Esophagus muscularis mucosa (tissue), 4 donors: ENCODE measurements at regions not wholly inside any gene's neighbourhood (a gene's known extent, or its start where the extent isn't known, plus 50 kb on each side); places are given as distances from the start of the nearest gene placed in this dataset.

Experiments
- DNase-seq: peaks from one replicate; pipeline ENCODE4 v3.0.0-alpha.2; 2017; ENCODE audit errors: extremely low spot score
- H3K27ac ChIP-seq, 4 donors: fragments of 200-600 bp; sonication (generic); replicated peaks in 1 of 4; 1 replicate in 3 of 4; 2 replicates in 1 of 4; pipeline ENCODE4 v1.5.1; 2016 to 2019; ENCODE audit warnings: mild to moderate bottlenecking in 1 of 4
- H3K27me3 ChIP-seq, 4 donors: fragments of 200-600 bp; sonication (generic); one replicate each; pipeline versions ENCODE4 v1.5.1 to v1.6.0; 2016 to 2019
- H3K36me3 ChIP-seq, 4 donors: fragments of 200-600 bp; sonication (generic); one replicate each; pipeline ENCODE4 v1.5.1; 2016 to 2019
- H3K4me1 ChIP-seq, 4 donors: fragments of 200-600 bp; sonication (generic); one replicate each; pipeline ENCODE4 v1.5.1; 2016 to 2019
- H3K4me3 ChIP-seq, 4 donors: fragments of 200-600 bp; sonication (generic); 1 replicate in 2 of 4; 2 replicates in 2 of 4; pipeline ENCODE4 v1.5.1; 2016 to 2019; ENCODE audit warnings: mild to moderate bottlenecking in 4 of 4, moderate library complexity in 1 of 4
- H3K9me3 ChIP-seq, 4 donors: fragments of 200-600 bp; sonication (generic); 1 replicate in 3 of 4; 2 replicates in 1 of 4; pipeline ENCODE4 v1.5.1; 2016 to 2019
- EP300 ChIP-seq: sonication (generic); formaldehyde crosslinking; IDR thresholded peaks from one replicate; pipeline ENCODE4 v1.6.1; 2017; ENCODE audit warnings: antibody characterized with exemption
- POLR2A ChIP-seq: fragments of 450-650 bp; IDR thresholded peaks from one replicate; pipeline ENCODE4 v1.6.1; 2017; ENCODE audit warnings: antibody characterized with exemption, moderate library complexity, mild to moderate bottlenecking, low read depth
- POLR2AphosphoS5 ChIP-seq, 2 donors: sonication (generic); formaldehyde crosslinking; IDR thresholded peaks; one replicate each; pipeline ENCODE4 v1.6.1; 2017; ENCODE audit warnings: antibody characterized with exemption in 2 of 2
- WGBS: methylation state at CpG from one replicate; pipeline ENCODE4 v1.1.5; 2018; 5-methylcytosine and 5-hydroxymethylcytosine counted together
- intact Hi-C: fragments of 100-400 bp; cut with DNase I; formaldehyde crosslinking; loops from one replicate; pipeline ENCODE4 v1.15.1; 2023
- TF ChIP-seq, protein P1 (sequence below), 3 experiments: fragments of 200-600 bp in 2 of 3; fragments of 450-650 bp in 1 of 3; sonication (generic) in 2 of 3; IDR thresholded peaks; one replicate each; pipeline ENCODE4 v1.5.1; 2017 to 2019; ENCODE audit warnings: antibody characterized with exemption in 3 of 3, mild to moderate bottlenecking in 2 of 3, moderate library complexity in 1 of 3

DNA sequence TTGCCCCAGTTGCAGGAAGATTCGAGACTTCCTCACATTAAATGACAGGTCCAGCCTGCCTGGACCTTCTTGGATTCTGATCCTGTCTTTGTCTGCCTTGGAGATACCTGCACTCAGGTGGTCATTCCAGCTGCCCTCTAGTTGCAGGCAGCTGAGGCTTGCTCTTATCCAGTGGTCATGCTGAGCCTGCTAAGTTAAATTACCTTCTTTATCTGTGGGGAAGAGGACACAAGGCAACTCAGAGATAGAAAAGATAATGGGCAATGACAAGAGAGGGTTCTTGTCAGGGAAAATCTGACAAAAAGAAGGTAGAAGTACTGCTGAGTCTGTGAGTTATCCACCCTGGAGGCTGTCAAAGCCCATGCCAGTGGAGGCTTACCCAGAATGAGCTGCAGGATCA, 401.4 kb downstream of the MID1IP1 start:
- Histone ChIP-seq H3K27ac (no peak overlapping the region), H3K27me3 (no peaks in the 10 kb centered on the region), H3K4me3 (no peak overlapping the region), H3K9me3 (no peaks in the 10 kb centered on the region), H3K36me3 (no peaks in the 10 kb centered on the region), H3K4me1 (no peaks in the 10 kb centered on the region)
- intact Hi-C loops = no loop called here
- no peak for TF ChIP-seq POLR2AphosphoS5 (IDR thresholded peaks at IDR 0.05)
- TF ChIP-seq, protein P1, sequence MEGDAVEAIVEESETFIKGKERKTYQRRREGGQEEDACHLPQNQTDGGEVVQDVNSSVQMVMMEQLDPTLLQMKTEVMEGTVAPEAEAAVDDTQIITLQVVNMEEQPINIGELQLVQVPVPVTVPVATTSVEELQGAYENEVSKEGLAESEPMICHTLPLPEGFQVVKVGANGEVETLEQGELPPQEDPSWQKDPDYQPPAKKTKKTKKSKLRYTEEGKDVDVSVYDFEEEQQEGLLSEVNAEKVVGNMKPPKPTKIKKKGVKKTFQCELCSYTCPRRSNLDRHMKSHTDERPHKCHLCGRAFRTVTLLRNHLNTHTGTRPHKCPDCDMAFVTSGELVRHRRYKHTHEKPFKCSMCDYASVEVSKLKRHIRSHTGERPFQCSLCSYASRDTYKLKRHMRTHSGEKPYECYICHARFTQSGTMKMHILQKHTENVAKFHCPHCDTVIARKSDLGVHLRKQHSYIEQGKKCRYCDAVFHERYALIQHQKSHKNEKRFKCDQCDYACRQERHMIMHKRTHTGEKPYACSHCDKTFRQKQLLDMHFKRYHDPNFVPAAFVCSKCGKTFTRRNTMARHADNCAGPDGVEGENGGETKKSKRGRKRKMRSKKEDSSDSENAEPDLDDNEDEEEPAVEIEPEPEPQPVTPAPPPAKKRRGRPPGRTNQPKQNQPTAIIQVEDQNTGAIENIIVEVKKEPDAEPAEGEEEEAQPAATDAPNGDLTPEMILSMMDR (IDR thresholded peaks at IDR 0.05) = no peak
- TF ChIP-seq EP300 = no peak
- TF ChIP-seq POLR2A = no peak
- DNase-seq = no peak
- 64% methylated on average over 1 of the region's 1 CpG for WGBS

DNA sequence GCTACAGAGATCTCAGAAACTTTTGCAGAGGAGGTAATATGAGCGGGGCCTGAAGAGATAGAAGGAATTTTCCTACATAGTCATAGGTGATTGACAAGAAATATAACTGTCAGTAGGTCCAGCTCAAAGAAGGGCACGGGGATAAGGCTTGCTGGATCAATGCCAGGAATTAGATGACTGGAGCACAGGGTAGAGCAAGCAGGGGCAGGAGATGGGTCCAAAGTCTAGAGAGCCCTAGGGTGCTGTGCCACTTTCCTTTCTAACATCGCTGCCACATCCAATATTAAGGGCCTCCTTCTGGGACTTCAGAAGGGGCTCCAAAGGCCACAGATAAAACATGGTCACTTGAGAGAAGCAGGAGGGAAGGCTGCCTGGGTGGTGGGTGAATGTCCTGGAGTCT, 402.2 kb downstream of the MID1IP1 start:
- no peak for TF ChIP-seq POLR2A
- TF ChIP-seq POLR2AphosphoS5 (IDR thresholded peaks at IDR 0.05) = no peak
- TF ChIP-seq EP300 = no peak
- TF ChIP-seq, protein P1 (IDR thresholded peaks at IDR 0.05) = no peak
- no peak for DNase-seq
- Histone ChIP-seq H3K36me3 (no peaks in the 10 kb centered on the region), H3K27ac (no peak overlapping the region), H3K4me1 (no peaks in the 10 kb centered on the region), H3K4me3 (no peak overlapping the region), H3K9me3 (no peaks in the 10 kb centered on the region), H3K27me3 (no peaks in the 10 kb centered on the region)
- 62% methylated on average over 3 of the region's 3 CpGs for WGBS
- intact Hi-C loops = no loop called here

DNA sequence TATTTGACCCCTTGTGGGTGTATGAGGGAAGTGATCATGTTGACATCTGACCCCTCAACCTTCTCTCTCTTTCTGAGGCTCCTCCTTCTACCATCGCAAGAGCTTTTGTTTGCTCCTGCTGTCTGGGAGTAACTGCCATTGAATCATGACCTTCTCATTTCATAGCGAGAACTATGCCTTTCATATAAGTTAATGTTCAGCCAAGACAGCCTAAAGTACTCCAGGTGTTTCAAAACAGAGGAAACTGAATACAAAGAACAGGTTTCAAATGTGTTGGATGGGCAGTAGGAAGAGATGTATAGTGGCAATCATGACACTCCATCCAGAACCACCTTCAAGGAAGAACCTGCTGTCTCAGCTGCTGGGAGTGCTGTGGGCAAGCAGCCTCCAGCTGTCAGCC, 403.1 kb downstream of the MID1IP1 start:
- no peak for TF ChIP-seq POLR2A
- no peak for DNase-seq
- Histone ChIP-seq H3K27me3 (no peaks in the 10 kb centered on the region), H3K4me3 (no peak overlapping the region), H3K27ac (no peak overlapping the region), H3K9me3 (no peaks in the 10 kb centered on the region), H3K4me1 (no peaks in the 10 kb centered on the region), H3K36me3 (no peaks in the 10 kb centered on the region)
- 69% methylated on average over 2 of the region's 2 CpGs for WGBS
- intact Hi-C loops = no loop called here

DNA sequence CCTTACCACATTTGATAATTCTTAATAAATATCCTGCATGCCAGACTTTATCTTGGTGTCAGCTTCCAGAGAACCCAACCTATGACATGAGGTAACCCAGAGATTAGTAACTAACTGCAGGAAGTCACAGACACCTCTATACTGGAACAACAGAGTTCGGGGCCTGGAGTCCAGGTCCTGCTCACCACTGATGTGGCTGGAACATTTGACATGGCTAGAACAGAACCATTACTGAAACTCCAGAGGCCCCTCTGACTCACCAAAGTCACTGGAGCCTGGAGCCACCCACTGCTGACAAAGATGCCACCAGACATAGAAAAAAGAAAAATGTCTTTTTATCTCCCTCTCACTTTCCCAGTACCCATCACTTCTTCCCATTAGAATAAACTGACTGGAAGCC, 403.7 kb downstream of the MID1IP1 start:
- Histone ChIP-seq H3K4me1 (no peaks in the 10 kb centered on the region), H3K9me3 (peaks cover 0 to 5% (median 0%) of the 10 kb centered on the region in 4 donors), H3K4me3 (no peak overlapping the region), H3K27ac (no peak overlapping the region), H3K36me3 (no peaks in the 10 kb centered on the region), H3K27me3 (no peaks in the 10 kb centered on the region)
- intact Hi-C loops = no loop called here
- TF ChIP-seq EP300 (no peak), POLR2AphosphoS5 (IDR thresholded peaks at IDR 0.05) (no peak), POLR2A (no peak)
- TF ChIP-seq, protein P1 (IDR thresholded peaks at IDR 0.05) = no peak
- DNase-seq = no peak
- WGBS = 80% methylated on average over 1 of the region's 1 CpG

DNA sequence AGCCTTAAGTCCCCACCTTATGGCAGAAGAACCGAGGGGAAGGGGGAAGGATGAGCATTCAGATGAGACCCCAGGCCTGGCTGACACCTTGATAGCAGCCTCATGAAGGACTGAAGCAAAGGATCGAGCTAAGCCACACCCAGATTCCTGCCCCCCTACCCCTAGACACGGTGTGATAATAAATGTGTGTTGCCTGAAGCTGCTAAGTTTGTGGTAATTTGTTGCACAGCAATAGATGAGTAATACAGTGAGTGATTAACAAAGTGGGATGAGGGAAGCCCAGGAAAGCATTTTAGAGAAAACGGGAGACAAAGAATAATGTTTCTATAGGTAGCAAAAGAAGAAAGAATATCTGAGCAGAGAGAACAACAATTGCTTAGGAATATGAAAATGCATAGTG, 404.2 kb downstream of the MID1IP1 start:
- Histone ChIP-seq H3K27ac (no peak overlapping the region), H3K4me1 (no peaks in the 10 kb centered on the region), H3K9me3 (peaks cover 0 to 7% (median 0%) of the 10 kb centered on the region in 4 donors), H3K4me3 (no peak overlapping the region), H3K36me3 (no peaks in the 10 kb centered on the region), H3K27me3 (no peaks in the 10 kb centered on the region)
- 57% methylated on average over 4 of the region's 4 CpGs for WGBS
- no peak for DNase-seq
- intact Hi-C loops = no loop called here
- TF ChIP-seq, protein P1 (IDR thresholded peaks at IDR 0.05) = no peak
- no peak for TF ChIP-seq EP300
- no peak for TF ChIP-seq POLR2A
- TF ChIP-seq POLR2AphosphoS5 (IDR thresholded peaks at IDR 0.05) = no peak
